SK-N-MC (cell line): ENCODE measurements at regions not wholly inside any gene's neighbourhood (a gene's known extent, or its start where the extent isn't known, plus 50 kb on each side); places are given as distances from the start of the nearest gene placed in this dataset.

ENCODE experiments used
- EZH2 ChIP-seq: fragments of 200-600 bp; sonication (generic); IDR thresholded peaks from one replicate; pipeline ENCODE4 v1.6.1; 2017; ENCODE audit warnings: antibody characterized with exemption
- FOXP2 ChIP-seq: optimal IDR thresholded peaks from 2 replicates; pipeline ENCODE3; 2011; ENCODE audit warnings: mild to moderate bottlenecking, moderate library complexity; ENCODE audit not compliant: insufficient read depth; ENCODE audit errors: extremely low read length, control extremely low read depth
- POLR2AphosphoS5 ChIP-seq: IDR thresholded peaks from 2 replicates; pipeline ENCODE4 v1.6.1; 2012; ENCODE audit warnings: mild to moderate bottlenecking, low read depth, low read length, borderline replicate concordance

DNA sequence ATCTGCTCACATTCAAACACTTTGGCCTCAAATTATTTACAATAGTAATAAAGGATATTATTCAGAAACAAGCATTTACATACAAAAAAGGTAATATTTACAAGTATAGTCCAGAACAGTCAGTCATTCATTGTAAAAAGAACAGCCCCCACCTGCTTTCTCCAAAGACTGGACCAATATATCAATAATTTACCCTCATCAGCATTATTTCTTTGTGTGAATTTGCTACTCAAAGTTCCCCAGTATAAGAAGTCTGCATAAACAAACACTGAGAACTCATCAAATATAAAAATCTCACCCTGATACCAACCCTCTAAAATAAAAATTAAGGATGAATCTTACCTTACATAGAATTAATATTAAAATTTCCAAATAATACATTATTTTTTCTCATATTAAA lies 267.8 kb upstream of the POU5F2 start:
- TF ChIP-seq POLR2AphosphoS5 (no peak), EZH2 (no peak), FOXP2 (no peak)
